ENCODE measurements at regions not wholly inside any gene's neighbourhood (a gene's known extent, or its start where the extent isn't known, plus 50 kb on each side); places are given as distances from the start of the nearest gene placed in this dataset.

DNA sequence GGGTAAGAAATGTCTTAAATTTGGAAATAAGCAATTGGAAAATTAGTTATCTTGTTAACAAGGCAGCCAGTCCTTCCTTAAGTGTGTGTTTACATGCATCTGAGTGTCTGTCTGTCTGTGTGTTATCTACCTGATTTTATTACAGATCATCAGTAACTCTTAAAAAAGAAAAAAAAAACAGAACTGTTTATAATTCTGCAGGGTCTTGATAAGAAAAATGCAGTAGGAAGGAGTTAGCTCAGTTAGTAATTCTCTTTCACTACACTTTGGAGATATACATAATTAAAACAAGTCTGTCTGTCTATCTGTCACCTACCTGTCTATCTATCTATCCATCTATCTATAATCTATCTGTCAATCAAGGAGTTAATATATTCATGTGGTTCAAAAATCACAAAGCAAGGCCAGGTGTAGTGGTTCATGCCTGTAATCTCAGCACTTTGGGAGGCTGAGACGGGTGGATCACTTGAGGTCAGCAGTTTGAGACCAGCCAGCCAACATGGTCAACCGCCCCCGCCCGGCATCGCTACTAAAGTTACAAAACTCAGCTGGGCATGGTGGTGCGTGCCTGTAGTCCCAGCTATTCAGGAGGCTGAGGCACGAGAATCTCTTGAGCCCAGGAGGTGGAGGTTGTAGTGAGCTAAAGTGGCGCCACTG, 135.5 kb upstream of the SGO1 start:
- no peaks in the 10 kb centered on the region for H3K27me3 ChIP-seq (ENCODE audit: control insufficient read depth, insufficient read depth, low read length)
- no peak overlapping the region for H3K4me3 ChIP-seq (ENCODE audit: low read depth, low read length)
- DNase-seq (ENCODE audit: low read depth) (no peak), FAIRE-seq (no peak)
- no peak for TF ChIP-seq CTCF (IDR thresholded peaks at IDR 0.05; ENCODE audit: insufficient read depth, low read length, severe bottlenecking)
- no peaks in the 10 kb centered on the region for H3K36me3 ChIP-seq (ENCODE audit: control insufficient read depth, insufficient read depth, low read length)

- no peaks in the 10 kb centered on the region for H3K36me3 ChIP-seq (ENCODE audit: control insufficient read depth, insufficient read depth, low read length)
- TF ChIP-seq CTCF (IDR thresholded peaks at IDR 0.05; ENCODE audit: insufficient read depth, low read length, severe bottlenecking), result no peak
- FAIRE-seq (no peak), DNase-seq (ENCODE audit: low read depth) (no peak)
- H3K4me3 ChIP-seq (ENCODE audit: low read depth, low read length), result no peak overlapping the region
- H3K27me3 ChIP-seq (ENCODE audit: control insufficient read depth, insufficient read depth, low read length), result no peaks in the 10 kb centered on the region
Measured at GRCh38 chr3:20320489-20320888, 134.5 kb upstream of the SGO1 start.

- FAIRE-seq, result no peak
- Histone ChIP-seq H3K27me3 (ENCODE audit: control insufficient read depth, insufficient read depth, low read length) (no peaks in the 10 kb centered on the region), H3K4me3 (ENCODE audit: low read depth, low read length) (no peak overlapping the region), H3K36me3 (ENCODE audit: control insufficient read depth, insufficient read depth, low read length) (no peaks in the 10 kb centered on the region)
- DNase-seq (ENCODE audit: low read depth), result no peak
- TF ChIP-seq CTCF (IDR thresholded peaks at IDR 0.05; ENCODE audit: insufficient read depth, low read length, severe bottlenecking), result no peak
Measured at GRCh38 chr3:20319551-20319950, 133.5 kb upstream of the SGO1 start.

- H3K36me3 ChIP-seq (ENCODE audit: control insufficient read depth, insufficient read depth, low read length), result no peaks in the 10 kb centered on the region
- no peak for DNase-seq (ENCODE audit: low read depth)
- no peak for FAIRE-seq
- TF ChIP-seq CTCF (IDR thresholded peaks at IDR 0.05; ENCODE audit: insufficient read depth, low read length, severe bottlenecking), result no peak
- H3K27me3 ChIP-seq (ENCODE audit: control insufficient read depth, insufficient read depth, low read length), result no peaks in the 10 kb centered on the region
- no peak overlapping the region for H3K4me3 ChIP-seq (ENCODE audit: low read depth, low read length)
Measured at GRCh38 chr3:20317616-20318015, 131.6 kb upstream of the SGO1 start.

- Histone ChIP-seq H3K4me3 (ENCODE audit: low read depth, low read length) (no peak overlapping the region), H3K27me3 (ENCODE audit: control insufficient read depth, insufficient read depth, low read length) (no peaks in the 10 kb centered on the region), H3K36me3 (ENCODE audit: control insufficient read depth, insufficient read depth, low read length) (no peaks in the 10 kb centered on the region)
- no peak for TF ChIP-seq CTCF (IDR thresholded peaks at IDR 0.05; ENCODE audit: insufficient read depth, low read length, severe bottlenecking)
- no peak for DNase-seq (ENCODE audit: low read depth)
- no peak for FAIRE-seq
Measured at GRCh38 chr3:20316238-20316637, 130.2 kb upstream of the SGO1 start.

- FAIRE-seq (no peak), DNase-seq (ENCODE audit: low read depth) (no peak)
- Histone ChIP-seq H3K36me3 (ENCODE audit: control insufficient read depth, insufficient read depth, low read length) (no peaks in the 10 kb centered on the region), H3K27me3 (ENCODE audit: control insufficient read depth, insufficient read depth, low read length) (no peaks in the 10 kb centered on the region), H3K4me3 (ENCODE audit: low read depth, low read length) (no peak overlapping the region)
- no peak for TF ChIP-seq CTCF (IDR thresholded peaks at IDR 0.05; ENCODE audit: insufficient read depth, low read length, severe bottlenecking)
Measured at GRCh38 chr3:20310629-20311028, 124.6 kb upstream of the SGO1 start.

Measured in bronchial epithelial cell (primary cell).